GM12865 (cell line): ENCODE measurements at regions not wholly inside any gene's neighbourhood (a gene's known extent, or its start where the extent isn't known, plus 50 kb on each side); places are given as distances from the start of the nearest gene placed in this dataset.

Source experiments
- DNase-seq: peaks from one replicate; pipeline ENCODE4 v3.0.0; 2010; ENCODE audit warnings: low read depth
- H3K4me3 ChIP-seq: 2 replicates; pipeline ENCODE4 v1.5.1; 2011; ENCODE audit warnings: mild to moderate bottlenecking, low read depth, low read length, control low read depth
- CTCF ChIP-seq: IDR thresholded peaks from 2 replicates; pipeline ENCODE4 v1.5.1; 2011; ENCODE audit warnings: low read length, control low read depth, low read depth, inconsistent platforms; ENCODE audit not compliant: insufficient read depth; ENCODE audit errors: missing control alignments

- no peak overlapping the region for H3K4me3 ChIP-seq
- TF ChIP-seq CTCF: no peak
- no peak for DNase-seq
Observed at GRCh38 chr5:118558871-118559270, 429.5 kb downstream of the DTWD2 start.

- no peak overlapping the region for H3K4me3 ChIP-seq
- DNase-seq: no peak
- TF ChIP-seq CTCF: no peak
Observed at GRCh38 chr5:118557251-118557661, 431.1 kb downstream of the DTWD2 start.

- no peak for TF ChIP-seq CTCF
- DNase-seq: no peak
- H3K4me3 ChIP-seq: no peak overlapping the region
Observed at GRCh38 chr5:118556792-118557191, 431.6 kb downstream of the DTWD2 start.

GRCh38 chr5:118555727-118556126 lies 432.6 kb downstream of the DTWD2 start:
- H3K4me3 ChIP-seq: no peak overlapping the region
- TF ChIP-seq CTCF: no peak
- DNase-seq: no peak

GRCh38 chr5:118554981-118555380 lies 433.4 kb downstream of the DTWD2 start:
- no peak for DNase-seq
- H3K4me3 ChIP-seq: no peak overlapping the region
- no peak for TF ChIP-seq CTCF

- H3K4me3 ChIP-seq: no peak overlapping the region
Observed at GRCh38 chr5:118554241-118554640, 434.1 kb downstream of the DTWD2 start.

More at GRCh38 chr5:118554241-118554640, 434.1 kb downstream of the DTWD2 start:
- TF ChIP-seq CTCF: no peak
- DNase-seq: no peak
